CD4-positive, alpha-beta T cell treated with Interleukin-4 for 1 hour (primary cell): ENCODE measurements at regions not wholly inside any gene's neighbourhood (a gene's known extent, or its start where the extent isn't known, plus 50 kb on each side); places are given as distances from the start of the nearest gene placed in this dataset.

ENCODE experiments used
- DNase-seq, 2 donors: peaks; one replicate each; pipeline ENCODE4 v3.0.0-alpha.2; 2020 to 2022

DNA sequence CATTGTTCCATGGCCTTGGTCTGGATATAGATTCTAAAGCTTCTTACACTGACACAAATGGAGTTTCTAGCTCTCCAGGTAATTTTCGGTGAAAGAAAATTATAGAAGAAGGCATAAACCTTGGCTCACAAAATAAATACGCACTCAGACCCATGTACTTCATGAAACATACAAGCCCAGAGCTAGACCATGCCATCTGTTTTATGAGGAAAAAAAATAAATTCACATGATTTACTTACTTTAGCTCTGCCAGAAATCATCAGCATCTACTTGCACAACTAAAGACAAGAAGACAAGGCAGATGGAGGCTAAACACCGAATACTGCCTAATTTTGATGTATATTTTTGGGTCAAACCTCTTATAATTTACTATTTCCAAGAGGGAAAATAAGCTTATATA, 197.4 kb upstream of the KLF14 start:
- no peak for DNase-seq

GRCh38 chr7:130932088-130932487, 198.1 kb upstream of the KLF14 start:
- no peak for DNase-seq

GRCh38 chr7:130932667-130933432, 198.8 kb upstream of the KLF14 start:
- no peak for DNase-seq

DNA sequence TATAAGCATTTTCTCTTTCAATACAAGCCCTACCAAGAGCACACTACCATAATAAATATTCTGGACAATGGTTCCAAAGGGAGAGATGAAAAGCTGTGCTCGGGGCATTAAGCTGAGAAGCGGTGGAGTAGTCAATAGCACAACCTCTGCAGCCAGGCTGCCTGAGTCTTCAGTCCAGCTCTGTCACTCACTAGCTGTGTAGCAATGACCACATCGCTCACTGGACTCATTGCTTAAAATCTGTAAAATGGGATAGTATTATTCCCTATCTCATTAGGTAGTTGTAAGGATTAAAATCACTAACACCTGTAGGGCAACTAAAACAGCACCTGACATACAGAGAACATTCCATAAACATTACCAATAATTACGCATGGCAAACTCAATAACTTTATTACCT, 199.9 kb upstream of the KLF14 start:
- no peak for DNase-seq

DNA sequence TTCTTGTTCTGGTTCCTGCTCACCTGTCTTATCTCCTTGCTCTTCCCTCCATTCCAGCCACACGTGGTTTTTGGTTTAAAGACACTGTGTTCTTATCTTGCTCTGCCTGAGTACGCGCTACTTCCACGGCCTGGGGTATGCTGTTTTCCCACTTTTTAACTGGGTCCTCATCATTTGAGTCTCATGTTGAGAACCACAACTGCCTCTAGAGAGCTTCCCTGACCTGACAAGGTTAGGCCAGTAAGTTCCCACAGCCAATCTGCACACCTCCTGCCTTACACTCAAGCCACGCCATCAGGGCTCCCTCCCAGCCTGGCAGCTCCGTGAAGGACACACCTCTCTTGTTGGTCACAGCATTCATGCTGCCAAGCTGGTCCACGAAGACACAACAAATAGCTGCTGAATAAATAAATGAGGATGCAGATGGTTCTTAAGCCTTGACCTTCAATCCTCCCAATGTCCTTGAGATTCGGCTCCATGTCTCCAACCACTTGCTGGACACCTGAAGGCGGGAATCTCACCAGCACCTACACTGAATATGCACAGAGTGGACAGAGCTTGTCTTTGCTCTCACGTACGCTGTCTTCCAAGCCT, 201.7 kb upstream of the KLF14 start:
- DNase-seq: no peak

DNA sequence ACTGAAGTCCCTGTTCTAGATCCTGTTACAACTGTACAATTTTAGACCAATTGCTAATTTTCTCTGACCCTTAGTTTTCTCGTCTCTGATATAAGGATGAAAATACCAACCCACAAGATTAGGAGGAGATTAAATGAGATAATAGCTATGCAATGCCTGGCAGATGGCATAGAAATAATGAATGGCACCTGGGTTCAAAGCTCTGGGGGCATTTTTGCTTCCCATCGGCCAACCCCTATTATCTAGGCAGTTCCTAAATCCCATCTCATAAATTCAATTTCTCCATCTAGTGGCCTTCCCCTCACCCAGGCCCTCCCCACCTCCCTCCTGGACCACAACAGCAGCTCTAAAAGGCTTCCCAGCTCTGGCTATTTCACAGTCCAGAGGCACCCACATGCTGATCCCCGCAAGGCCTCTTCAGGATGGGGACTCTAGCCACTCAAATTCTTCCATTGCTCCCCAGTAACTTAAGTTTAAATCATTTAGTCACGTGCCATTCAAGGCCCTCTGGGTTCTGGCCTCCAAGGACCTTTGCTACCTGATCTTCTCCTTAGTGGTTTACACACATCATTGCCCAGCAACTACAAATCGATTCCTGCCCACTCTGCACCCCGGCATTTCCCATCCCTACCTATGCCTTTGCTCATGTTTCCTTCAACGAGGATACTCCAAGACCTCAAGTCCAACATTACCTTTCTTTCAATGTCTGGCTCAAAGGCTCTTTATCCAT, 202.4 kb upstream of the KLF14 start:
- DNase-seq: no peak

DNA sequence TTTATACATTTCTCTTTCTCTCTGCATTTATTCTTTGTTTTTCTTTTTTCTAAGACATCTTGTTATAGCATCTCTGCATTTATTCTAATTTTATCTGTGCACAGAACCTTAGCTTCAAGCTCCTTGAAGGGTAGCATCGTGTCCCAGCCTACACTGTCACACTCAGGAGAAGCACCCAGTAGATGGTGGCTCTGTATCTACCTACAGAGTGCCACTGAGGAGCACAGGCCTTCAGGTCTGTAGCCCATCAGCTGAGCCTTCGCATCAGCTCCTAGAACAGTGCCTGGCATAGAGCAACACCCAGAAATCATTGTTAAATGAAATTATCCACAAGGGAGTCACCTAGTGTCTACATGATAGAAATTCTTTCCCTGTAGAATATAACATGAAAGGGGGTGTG, 203.0 kb upstream of the KLF14 start:
- no peak for DNase-seq

DNA sequence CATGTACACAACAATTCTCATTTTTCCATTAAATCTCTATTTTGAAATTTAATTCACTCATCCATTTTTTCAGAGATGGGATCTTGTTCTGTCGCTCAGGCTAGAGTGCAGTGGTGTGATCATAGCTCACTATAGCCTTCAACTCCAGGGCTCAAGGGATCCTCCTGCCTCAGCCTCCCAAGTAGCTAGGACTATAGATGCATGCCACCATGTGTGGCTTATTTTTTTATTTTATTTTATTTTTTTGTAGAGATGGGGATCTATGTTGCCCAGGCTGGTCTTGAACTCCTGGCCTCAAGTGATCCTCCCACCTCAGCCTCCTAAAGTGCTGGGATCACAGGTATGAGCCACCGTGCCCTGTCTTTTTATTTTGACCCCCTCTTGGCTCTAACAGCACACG, 203.8 kb upstream of the KLF14 start:
- no peak for DNase-seq

DNA sequence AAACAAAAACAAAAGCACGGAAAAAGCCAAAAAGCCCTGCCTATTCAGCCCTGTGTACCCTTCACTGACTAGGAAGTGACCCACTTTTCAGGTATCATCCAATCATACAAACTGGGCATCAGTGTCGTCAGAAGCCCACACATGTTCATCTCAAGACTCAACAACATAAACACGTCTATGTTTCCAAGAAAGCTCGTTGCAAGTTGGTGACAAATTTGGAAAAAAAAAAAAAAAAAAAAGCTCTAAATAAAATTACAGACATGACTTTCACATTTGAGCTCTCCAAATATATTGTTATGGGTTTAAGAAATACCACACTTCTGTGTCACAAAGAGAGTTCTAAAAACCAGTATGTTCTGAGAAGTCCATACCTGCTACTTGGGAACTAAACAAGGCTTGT, 204.7 kb upstream of the KLF14 start:
- peak; percentile 76 to 92 for DNase-seq

GRCh38 chr7:130939321-130940095, 205.5 kb upstream of the KLF14 start:
- DNase-seq: peak in 1 of 2 donors; percentile 59

DNA sequence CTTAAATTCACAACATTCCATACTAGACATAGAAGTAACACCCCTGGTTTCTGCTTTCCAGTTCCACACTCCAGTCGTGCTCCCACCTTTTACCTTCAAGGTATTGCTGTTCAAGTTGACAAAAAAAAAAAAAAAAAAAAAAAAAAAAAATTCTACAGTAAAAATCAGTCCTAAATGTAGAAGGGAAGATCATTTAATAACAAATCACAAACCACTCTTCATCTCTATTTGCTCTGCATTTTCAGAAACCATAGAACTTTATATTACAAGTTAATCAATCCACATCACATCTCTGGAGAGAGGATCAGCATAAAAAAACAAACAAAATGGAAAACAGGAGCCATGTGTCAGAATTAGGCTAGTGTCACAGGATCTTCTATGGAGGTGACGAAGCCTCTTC, 206.3 kb upstream of the KLF14 start:
- DNase-seq: no peak

DNA sequence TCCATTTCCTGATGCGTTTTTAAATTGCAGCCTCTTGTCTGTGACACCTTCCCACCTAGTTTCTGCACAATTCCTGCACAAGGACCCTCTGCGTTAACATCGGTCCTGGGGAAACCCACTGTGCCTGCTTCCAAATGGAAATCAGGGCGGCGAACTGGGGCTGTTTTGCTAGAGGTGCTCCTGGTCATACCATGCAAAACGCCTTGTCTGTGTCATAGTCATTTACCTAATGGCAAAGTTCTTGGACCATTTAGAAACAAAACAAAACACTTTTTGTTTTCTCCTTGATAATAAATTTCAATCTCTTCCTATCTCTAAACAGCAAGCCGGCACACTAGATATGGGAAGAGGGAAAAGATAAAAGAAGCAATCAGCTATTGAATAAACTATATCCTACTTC, 206.9 kb upstream of the KLF14 start:
- DNase-seq: no peak

- DNase-seq: peak; percentile 80 to 86
Measured at GRCh38 chr7:130941322-130942210, 207.6 kb upstream of the KLF14 start.

DNA sequence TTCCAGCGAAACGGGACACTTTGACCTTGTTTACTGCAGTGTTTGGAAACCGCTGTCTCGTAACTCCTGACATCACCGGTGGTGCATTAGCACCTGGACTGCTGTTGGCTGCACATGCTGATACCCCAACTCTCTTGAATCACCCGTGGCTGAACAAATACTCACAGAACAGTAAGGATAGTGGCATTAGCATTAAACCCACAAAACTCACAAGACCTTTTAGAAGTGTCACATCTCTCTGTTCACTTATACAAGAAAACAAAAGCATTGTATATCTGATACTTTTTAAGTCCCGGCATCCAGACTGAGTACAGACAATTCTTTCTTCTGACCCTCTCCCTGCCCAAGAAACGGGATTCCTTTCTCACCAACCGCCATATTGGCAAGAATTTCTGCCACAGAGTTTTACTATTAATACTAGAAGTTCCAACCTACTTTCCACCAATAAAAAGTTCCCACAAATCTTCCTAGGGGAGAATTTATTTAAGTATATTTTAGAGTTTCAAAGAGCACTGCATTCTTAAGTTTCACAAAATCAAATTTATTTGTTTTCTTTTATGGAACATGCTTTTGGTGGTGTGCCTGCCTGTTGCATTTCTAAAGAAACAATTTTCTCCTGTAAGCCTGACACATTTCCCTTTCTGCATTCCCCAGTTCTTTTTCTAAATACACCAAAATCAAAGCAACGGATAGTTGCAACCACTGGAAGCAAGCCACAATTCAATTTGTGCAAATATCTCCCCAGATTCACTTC, 208.4 kb upstream of the KLF14 start:
- peak; percentile 78 to 94 for DNase-seq

DNA sequence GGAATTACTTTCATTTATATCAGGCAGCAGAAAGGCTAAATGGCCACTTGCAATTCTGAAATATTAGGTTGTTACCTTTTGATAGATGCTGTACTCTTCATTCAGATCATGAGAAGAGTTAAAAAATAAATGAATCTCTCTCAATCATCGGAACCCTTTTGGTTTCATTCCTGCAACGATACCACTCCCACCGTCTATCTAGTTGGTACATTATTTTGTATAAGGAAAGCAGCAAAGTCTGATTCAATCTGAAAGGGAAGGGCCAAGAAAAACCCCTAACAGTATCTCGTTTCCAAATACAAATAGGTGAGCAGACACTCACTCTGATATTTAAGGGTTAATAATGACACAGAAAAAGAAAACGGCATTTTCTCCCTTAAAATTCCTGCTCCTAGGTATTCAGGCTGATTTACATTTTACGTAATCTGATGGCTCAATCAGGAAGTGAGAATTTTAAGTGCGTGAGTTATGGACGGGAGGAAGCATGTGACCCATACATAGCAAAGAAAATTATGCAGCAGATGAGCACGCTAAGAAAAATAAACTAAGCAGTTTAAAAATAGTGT, 209.4 kb upstream of the KLF14 start:
- DNase-seq: peak; percentile 45 to 83

- DNase-seq: no peak
Measured at GRCh38 chr7:130943981-130944380, 210.0 kb upstream of the KLF14 start.

DNA sequence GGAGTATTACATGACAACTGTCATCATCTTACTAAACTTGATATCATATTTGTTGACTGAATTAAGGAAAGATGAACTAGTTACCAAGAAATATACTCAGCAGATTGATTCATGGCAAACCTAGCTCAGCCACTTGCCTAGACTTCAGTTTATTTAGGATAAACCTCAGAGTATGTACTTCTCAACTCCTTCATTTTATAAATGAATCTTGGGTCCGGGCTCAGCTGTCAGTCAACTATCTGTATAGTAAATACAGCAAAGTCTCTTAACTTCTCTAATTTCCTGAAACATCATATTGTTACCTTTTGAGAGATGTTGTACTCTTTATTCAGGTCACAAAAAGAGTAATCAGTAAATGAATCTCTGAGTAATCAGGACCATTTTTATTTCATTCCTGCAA, 211.0 kb upstream of the KLF14 start:
- DNase-seq: no peak

DNA sequence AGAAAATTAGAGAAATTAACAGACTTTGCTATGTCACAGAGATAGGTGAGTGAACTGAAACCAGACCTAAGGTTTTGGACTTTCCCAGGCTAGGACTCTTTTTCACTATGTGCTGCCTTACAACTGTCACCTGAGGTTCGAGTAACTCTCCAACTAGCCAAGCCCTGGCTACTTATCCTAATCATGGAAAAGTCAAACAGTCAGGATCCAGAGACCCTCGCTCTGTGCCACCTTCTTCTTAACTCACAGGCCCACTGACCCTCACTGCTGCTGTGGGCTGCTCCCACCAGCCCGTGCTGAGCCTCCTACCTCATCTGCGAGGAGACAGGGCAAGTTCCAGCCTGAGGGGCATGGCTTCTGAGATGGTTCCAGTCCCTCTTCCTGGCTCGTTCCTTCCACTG, 211.4 kb upstream of the KLF14 start:
- peak in 1 of 2 donors; percentile 72 for DNase-seq

DNA sequence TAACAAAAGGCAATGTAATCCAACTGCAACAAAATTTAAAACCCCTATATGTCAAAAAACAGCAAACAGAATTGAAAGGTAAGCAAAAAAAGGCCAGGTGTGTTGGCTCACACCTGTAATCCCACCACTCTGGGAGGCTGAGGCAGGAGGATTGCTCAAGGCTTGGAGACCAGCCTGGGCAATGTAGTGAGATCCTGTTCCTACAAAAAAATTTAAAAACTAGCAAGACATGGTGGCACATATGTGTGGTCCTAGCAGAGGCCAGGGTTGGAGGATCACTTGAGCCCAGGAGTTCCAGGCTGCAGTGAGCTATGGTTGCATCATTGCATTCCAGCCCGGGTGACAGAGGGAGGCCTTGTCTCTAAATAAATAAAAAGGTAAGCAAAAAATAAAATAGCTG, 212.1 kb upstream of the KLF14 start:
- peak in 1 of 2 donors; percentile 26 for DNase-seq

- peak in 1 of 2 donors; percentile 80 for DNase-seq
Measured at GRCh38 chr7:130947792-130948580, 214.0 kb upstream of the KLF14 start.
